ENCODE measurements at regions not wholly inside any gene's neighbourhood (a gene's known extent, or its start where the extent isn't known, plus 50 kb on each side); places are given as distances from the start of the nearest gene placed in this dataset.

GRCh38 chrX:22666441-22666840 lies 333.3 kb upstream of the DDX53 start:
- DNase-seq = peak; percentile 8

DNA sequence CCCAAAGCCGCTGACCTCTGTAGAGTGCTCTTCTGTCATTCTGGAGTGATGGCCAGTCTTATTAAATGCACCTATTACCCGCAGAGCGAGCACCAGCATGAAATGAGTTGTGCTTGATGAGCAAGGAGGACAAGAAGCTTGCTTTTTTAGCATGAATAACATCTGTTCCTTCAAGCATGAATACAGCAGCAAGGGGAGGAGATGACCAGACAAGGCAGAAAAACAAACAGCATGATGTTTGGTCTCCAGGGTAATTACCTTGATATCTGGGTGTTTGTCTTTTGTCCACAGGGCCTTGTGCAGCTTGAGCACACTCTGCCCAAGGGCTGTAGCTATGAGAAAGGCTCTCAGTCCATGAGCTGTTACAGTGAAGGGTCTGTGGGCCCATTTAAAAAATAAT lies 324.8 kb upstream of the DDX53 start:
- peak; percentile 28 for DNase-seq

DNA sequence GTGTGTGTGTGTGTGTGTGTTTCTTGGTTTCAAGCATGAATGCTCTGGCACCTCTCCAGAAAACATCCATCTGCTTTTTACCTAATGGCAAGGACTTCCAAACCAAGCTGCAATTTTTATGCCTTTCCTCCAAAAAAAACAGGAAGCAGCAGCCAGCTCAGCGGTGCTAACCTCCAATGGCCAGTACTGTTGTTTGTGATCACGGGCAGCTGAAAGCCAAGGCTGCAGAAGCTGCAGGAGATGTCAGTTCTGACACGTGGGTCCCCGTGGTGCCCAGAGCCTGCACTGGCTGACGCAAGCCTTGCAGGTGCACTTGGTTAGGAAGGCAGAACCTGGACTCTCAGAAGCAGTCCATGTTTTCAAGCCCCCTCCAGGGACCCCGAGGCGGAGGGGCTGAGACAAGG lies 313.6 kb upstream of the DDX53 start:
- peak; percentile 67 for DNase-seq

DNA sequence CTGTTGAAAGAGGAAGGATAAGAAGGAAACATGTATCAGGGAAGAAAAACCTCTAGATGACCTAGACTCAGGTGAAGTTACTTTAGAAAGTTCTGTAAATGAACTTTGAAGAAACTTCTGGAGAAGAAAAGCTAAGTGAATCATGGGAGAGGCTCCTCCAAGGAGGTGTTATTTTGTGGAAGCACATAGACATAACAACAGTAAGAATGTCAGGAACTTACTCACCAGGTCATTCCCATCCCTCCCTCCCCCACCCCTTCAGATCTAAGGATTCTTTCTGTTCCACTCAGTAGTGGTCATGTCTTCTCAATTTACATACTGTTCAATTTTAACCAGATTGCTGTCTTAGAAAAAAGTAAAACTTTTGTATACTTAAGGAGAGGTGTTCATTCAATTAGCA lies 310.5 kb upstream of the DDX53 start:
- no peak for DNase-seq

GRCh38 chrX:22690116-22690515 lies 309.6 kb upstream of the DDX53 start:
- DNase-seq = no peak

GRCh38 chrX:22691966-22692565 lies 307.7 kb upstream of the DDX53 start:
- DNase-seq = no peak

DNA sequence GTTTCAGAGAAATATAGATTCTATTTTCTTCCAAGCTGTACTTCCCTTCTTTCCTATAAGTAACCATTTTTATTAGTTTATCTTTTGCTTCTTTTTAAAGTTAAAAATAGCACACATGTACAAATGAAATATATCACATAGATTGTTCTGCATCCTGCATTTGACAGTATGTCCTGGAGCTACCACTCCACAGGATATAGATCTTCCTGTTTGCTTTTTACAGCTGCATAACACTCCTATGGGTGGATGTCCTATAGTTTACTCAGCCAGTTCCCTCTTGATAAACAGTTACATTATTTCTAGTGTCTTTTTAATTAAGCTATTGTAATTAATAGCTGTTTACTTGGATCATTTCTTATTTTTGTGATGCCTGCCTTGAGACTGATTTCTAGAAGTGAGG lies 301.6 kb upstream of the DDX53 start:
- DNase-seq = no peak

DNA sequence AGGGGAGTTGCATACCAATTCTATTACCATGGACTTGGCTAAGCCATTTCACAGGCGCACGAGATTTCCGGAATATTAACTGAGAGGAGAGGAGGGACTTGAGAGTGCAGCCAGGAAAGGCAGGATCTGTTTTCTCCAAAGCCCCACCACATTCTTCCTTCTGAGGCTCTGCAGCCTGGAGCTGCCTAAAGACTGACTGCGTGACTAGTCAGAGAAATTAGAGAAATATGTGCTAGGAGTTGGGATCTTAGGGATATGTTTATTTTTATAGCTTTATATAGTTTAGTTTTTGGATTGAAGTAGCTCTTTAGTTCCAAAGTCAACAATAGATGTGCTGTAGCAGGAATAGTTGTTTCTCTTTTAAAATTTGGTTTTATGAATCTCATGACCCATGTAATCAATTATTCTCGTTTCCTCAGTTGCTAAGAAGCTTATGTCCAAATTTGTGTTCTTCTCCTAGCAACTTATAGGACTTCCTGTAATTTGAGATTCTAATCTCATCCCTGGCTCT lies 300.1 kb upstream of the DDX53 start:
- DNase-seq = peak; percentile 68

DNA sequence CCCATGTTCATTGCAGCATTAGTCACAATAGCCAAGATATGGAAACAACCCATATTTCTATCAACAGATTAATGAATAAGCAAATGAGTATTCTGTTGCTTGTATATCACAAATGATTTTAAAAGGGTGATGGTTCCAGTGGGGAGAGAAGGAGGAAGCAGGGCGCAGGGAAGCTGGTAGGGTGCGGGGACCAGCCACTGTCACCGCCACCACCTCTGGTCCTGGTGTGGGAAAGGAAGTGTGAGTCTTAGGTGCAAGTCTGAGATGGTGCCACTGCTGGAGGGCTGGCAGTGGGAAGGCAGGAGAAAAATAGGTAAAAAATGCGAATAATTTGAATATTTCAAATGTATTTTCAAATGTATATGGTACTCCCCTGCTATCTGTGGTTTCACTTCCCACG lies 286.8 kb upstream of the DDX53 start:
- DNase-seq = no peak

DNA sequence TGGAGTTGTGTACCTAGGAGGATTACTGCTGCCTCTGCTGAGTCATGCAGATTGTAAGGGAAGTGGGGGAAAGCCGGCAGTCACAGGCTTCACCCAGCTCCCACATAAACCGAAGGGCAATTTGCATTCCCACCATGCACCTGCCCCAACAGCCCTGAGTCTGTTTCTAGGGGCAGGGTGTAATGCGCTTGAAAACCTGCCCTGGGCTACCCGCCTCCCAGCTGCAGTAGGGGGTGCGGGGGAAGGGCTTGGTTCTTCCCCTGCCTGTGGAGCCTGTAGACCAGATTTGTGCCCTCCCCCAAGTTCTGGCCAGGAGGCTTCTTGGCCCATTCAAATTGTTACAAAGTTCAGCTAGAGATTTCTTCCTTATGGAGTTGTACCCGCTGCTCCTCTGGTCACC lies 269.2 kb upstream of the DDX53 start:
- no peak for DNase-seq

GRCh38 chrX:22737541-22737940 lies 262.2 kb upstream of the DDX53 start:
- no peak for DNase-seq

- DNase-seq = no peak
These were observed 260.5 kb upstream of the DDX53 start for GRCh38 chrX:22739276-22739675.

GRCh38 chrX:22740836-22741235 lies 258.9 kb upstream of the DDX53 start:
- DNase-seq = no peak

DNA sequence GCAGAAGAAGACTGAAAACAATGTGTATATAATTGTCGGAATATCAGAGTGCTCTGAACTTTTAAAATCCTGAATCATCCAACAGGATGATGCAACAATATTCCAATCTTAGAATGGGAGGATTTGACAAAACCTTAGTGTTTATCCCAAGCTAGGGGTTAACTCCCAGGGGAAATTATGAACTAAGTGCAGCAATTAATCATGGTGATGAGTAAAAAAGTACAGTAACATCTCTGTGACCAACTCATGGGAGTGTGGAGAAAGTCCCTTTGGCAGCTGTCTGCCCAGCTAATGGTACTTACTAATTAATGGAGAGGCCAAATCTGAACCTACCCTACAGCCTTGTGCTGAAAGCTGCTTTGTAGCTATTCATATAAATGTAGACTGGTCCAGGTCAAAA lies 257.6 kb upstream of the DDX53 start:
- DNase-seq = peak; percentile 19

GRCh38 chrX:22746081-22746480 lies 253.7 kb upstream of the DDX53 start:
- DNase-seq = peak; percentile 10

GRCh38 chrX:22748093-22748999 lies 251.4 kb upstream of the DDX53 start:
- peak; percentile 68 for DNase-seq

DNA sequence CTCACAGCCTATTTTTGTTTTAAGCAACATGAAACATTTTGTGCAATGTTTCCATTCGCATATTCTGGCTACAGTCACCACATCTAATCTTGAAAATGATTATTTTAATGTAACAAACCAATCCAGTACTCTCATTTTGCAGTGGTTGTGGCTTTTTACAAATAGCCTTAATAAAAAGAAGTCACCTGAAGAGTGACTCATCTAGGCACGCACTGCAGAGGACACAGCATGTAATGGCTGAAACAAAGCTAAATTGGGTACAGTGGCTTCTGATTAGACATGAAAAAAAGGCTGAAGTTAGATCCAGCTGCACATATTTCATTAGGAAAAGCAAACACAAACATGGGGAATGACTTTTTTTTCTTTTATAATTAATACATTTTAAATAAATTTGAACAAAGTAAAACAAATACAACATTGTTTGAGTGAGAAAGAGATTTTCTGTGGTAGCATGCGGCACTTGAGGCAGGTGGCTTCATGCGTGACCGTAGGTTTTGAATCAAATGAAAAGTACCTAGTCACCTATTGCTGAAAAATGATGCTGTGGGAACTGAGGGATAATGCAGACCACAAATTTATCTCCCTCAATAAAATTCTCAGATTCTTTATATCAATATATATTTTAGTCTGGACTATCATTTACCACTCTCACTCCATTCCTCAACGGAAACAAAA lies 240.8 kb upstream of the DDX53 start:
- no peak for DNase-seq

DNA sequence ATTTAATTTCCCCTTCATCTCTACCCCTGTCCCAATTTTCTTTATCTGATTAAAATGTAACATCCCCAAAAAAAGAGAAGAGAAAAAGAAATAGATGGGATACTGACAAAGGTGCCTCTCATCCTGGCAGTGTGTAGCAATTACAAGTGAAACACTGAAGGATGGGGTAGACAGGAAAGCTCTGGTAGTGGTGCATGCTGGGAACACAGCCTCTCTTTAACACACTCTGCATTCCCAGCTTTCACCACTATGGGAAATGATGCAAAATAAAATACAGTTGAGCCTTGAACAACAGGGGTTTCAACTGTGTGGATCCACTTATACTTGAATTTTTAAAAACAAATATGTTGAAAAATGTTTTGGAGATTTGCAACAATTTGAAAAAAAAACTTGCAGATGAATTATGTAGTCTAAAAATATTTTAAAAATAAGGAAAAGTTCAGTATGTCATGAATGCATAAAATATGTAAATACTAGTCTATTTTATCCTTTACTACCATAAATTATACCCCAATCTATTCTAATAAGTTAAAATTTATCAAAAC lies 239.2 kb upstream of the DDX53 start:
- DNase-seq = no peak

DNA sequence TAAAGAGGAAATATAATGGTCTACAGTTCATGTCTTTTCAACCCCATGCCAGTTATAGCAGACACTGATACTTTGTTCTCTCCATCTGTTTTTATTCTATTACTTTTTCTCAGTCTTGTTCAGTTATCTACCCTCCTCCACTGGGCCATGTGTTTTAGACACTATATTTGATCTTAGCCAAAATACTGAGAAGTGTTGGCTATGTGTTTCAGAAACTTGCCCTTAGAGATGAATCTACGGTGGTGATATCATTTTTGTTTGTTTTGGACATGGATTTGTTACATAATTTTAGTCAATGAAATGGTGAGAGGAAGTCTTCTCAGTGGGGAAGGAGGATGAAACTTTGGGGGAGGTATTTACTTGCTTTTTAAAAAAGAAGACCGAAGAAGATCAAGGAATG lies 211.5 kb upstream of the DDX53 start:
- DNase-seq = no peak

DNA sequence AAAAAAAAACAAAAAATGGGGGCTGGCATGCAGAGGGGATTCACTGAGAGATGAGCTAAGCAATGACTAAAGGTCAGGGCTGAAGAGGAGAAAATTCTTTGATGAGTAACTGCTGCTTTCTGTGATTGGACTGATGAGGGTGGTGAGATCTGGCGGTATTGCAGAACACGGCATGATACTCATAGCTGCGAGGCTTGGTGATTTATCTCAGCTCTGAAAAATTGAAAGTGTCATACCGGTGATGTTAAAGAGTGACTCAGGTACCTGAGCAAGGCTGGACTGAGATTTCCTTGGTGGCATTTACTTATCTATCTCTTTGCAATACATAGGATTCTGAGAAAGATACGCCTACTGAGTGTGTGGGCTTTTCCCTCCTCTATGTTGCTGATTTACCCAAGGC lies 204.1 kb upstream of the DDX53 start:
- DNase-seq = no peak

DNA sequence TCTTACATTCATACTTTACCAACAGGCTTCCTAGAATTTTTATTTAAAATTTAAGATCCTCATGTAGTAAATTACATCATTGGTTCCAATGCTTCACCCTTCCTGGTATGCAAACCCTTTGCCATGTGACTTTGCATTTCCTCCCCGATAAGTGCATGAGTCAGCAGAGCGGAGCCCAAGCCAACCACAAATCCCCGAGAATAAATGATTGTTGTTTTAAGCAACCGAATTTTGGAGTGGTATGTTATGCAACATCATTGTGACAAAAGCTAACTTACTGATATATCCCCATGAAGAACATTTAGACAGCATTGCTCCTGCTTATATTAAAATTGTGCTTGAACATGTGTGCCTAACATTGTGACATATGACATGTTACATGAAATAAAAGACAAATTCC lies 199.4 kb upstream of the DDX53 start:
- DNase-seq = no peak

- no peak for DNase-seq
These were observed 199.0 kb upstream of the DDX53 start for GRCh38 chrX:22800806-22801205.

DNA sequence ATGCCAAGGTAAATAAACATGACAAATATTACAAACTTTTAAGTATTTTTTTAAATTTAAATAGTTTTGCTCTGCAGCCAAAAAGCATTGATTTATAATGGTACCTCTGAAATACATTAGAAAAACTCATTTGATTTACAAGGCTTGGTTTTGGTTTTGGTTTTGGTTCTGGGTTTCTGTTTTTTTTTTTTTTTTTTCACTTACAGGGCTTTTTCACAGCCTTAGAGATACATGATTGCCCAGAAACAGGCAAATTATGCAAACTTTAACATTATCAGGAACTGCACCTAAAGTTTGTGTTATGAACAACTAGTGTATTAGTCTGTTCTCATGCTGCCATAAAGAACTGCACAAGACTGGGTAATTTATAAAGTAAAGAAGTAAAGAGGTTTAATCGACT lies 196.4 kb upstream of the DDX53 start:
- no peak for DNase-seq

DNA sequence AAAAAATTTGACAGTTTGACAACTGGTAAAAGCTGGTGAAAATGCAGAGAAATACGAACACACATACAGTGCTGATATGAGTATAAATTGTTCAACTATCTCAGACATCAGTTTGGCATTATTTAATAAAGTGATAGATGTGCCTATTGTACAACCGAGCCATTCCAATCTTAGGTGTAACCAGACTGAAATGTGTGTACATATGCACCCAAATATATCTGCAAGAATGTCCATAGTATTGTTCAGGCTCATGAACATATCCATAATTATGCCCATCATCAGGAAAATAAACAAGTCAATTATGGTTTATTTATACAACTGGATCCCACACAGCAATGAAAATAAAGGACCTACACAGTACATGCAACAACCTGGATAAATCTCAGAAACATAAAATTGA lies 188.9 kb upstream of the DDX53 start:
- no peak for DNase-seq

Measured in eye (tissue), 1 donor.